Right lobe of liver (tissue), 6 donors: ENCODE measurements at regions not wholly inside any gene's neighbourhood (a gene's known extent, or its start where the extent isn't known, plus 50 kb on each side); places are given as distances from the start of the nearest gene placed in this dataset.
"Not testable (repeated sequence)": the region's sequence is repeated elsewhere in the genome, so short reads cannot be mapped to it uniquely, and the experiment has no call there.

Source experiments
- ATAC-seq, 4 donors: fragments of 200-7000 bp; cut with Tn5 transposase; one replicate each; pipeline ENCODE4 v1.9.1; 2020; ENCODE audit warnings: mild to moderate bottlenecking in 4 of 4, moderate library complexity in 4 of 4
- DNase-seq, 3 donors: peaks; one replicate each; pipeline ENCODE4 v3.0.0-alpha.2; 2020
- H3K27ac ChIP-seq, 3 donors: fragments of 200-600 bp; one replicate each; pipeline ENCODE4 v1.8.0; 2022
- H3K27me3 ChIP-seq, 2 donors: fragments of 200-600 bp; one replicate each; pipeline ENCODE4 v1.8.0; 2022
- H3K36me3 ChIP-seq, 4 donors: fragments of 200-600 bp; sonication (generic) in 1 of 4; one replicate each; pipeline versions ENCODE4 v1.5.1 to v1.8.0; 2017 to 2022; ENCODE audit warnings: control low read depth in 1 of 4
- H3K4me1 ChIP-seq, 4 donors: fragments of 200-600 bp; sonication (generic) in 1 of 4; one replicate each; pipeline versions ENCODE4 v1.5.1 to v1.8.0; 2017 to 2022; ENCODE audit warnings: control low read depth in 1 of 4
- H3K4me3 ChIP-seq, 3 donors: fragments of 200-600 bp; one replicate each; pipeline ENCODE4 v1.8.0; 2022
- H3K9me3 ChIP-seq, 4 donors: fragments of 200-600 bp; sonication (generic) in 1 of 4; one replicate each; pipeline versions ENCODE4 v1.5.1 to v1.8.0; 2017 to 2022; ENCODE audit warnings: control low read depth in 1 of 4
- CTCF ChIP-seq, 4 donors: fragments of 200-600 bp in 3 of 4; fragments of 450-650 bp in 1 of 4; IDR thresholded peaks; one replicate each; pipeline versions ENCODE4 v1.5.1 to v1.8.0; 2016 to 2022; ENCODE audit warnings: antibody characterized with exemption in 4 of 4, mild to moderate bottlenecking in 2 of 4
- POLR2A ChIP-seq: fragments of 450-650 bp; IDR thresholded peaks from one replicate; pipeline ENCODE4 v1.6.1; 2017; ENCODE audit warnings: antibody characterized with exemption, mild to moderate bottlenecking
- WGBS: methylation state at CpG from one replicate; pipeline ENCODE4 v1.1.6; 2018; ENCODE audit warnings: low coverage, low lambda C conversion rate; ENCODE audit not compliant: insufficient coverage; ENCODE audit errors: missing lambda C conversion rate; 5-methylcytosine and 5-hydroxymethylcytosine counted together
- intact Hi-C, 2 donors: fragments of 100-400 bp; cut with DNase I; formaldehyde crosslinking; loops; one replicate each; pipeline versions ENCODE4 v1.11.2 to v1.14.1; 2022
- donor health status: DM: no; HTN: yes; CAD: no.
- donor health status: DM: no; HTN: no; CAD: no.
- donor health status: DM: no; HTN: no; CAD: no.
- donor health status: DM: no; HTN: yes; CAD: no.
- donor health status: DM: no; HTN: yes; CAD: no.

DNA sequence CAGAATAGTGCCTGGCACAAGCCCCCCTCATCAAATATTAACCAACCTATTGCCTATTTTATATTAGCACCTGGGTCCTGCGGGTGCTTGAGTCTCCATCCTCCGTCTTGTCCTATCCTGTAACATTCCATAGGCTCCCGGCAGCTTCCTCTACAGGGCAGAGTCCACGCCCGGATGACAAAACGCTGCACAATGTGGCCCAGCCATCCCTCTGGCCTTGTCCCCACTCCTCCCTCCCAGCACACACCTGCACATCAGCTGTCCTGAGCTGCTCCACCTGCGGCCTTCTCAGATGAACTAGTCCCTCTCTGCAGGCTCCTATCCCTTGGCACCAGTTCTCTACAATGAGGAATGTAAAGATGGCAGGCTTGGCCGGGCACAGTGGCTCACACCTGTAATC is 153.5 kb upstream of the PDE1C start:
- 70% methylated on average over 7 of the region's 8 CpGs for WGBS
- TF ChIP-seq CTCF (IDR thresholded peaks at IDR 0.05) (no peak), POLR2A (no peak)
- intact Hi-C loops, result no loop called here
- Histone ChIP-seq H3K4me1 (no peaks in the 10 kb centered on the region), H3K36me3 (no peaks in the 10 kb centered on the region), H3K27me3 (no peaks in the 10 kb centered on the region), H3K9me3 (no peaks in the 10 kb centered on the region), H3K4me3 (no peak overlapping the region), H3K27ac (no peak overlapping the region)
- DNase-seq (no peak), ATAC-seq (no peak)

- H3K4me1 ChIP-seq, result no peaks in the 10 kb centered on the region
- intact Hi-C loops, result no loop called here
- H3K9me3 ChIP-seq, result no peaks in the 10 kb centered on the region
- WGBS, result 66% methylated on average over 6 of the region's 6 CpGs
- H3K27me3 ChIP-seq, result no peaks in the 10 kb centered on the region
- no peak overlapping the region for H3K27ac ChIP-seq
- H3K36me3 ChIP-seq, result no peaks in the 10 kb centered on the region
- DNase-seq, result no peak
- no peak for TF ChIP-seq POLR2A
- no peak for TF ChIP-seq CTCF (IDR thresholded peaks at IDR 0.05)
- H3K4me3 ChIP-seq, result no peak overlapping the region
- no peak for ATAC-seq
Measured at GRCh38 chr7:32223071-32223650, 153.0 kb upstream of the PDE1C start.

- H3K4me1 ChIP-seq, result no peaks in the 10 kb centered on the region
- intact Hi-C loops, result no loop called here
Measured at GRCh38 chr7:32222251-32222900, 152.2 kb upstream of the PDE1C start.

DNA sequence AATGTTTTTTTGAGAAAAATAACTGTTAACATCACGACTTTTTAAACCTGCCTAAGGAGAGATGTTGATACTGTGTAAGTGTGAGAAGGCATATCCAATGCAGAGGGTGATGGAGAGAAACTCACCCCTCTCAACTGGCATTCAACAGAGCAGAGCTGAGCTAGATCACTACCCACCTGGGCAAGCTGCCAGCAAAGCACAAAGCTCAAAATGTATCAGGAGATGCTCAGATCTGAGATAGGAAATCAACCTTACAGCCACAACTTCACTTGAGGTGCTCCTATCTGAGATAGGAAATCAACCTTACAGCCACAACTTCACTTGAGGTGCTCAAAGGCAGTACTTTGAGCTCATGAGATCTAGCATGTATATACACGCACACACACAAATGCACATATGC is 151.5 kb upstream of the PDE1C start:
- Histone ChIP-seq H3K9me3 (no peaks in the 10 kb centered on the region), H3K4me1 (no peaks in the 10 kb centered on the region), H3K36me3 (no peaks in the 10 kb centered on the region), H3K27me3 (no peaks in the 10 kb centered on the region), H3K4me3 (no peak overlapping the region), H3K27ac (no peak overlapping the region)
- intact Hi-C loops, result no loop called here
- TF ChIP-seq POLR2A (no peak), CTCF (IDR thresholded peaks at IDR 0.05) (no peak)
- 44% methylated on average over 2 of the region's 2 CpGs for WGBS
- no peak for DNase-seq
- no peak for ATAC-seq

More at GRCh38 chr7:32222251-32222900, 152.2 kb upstream of the PDE1C start:
- no peak for TF ChIP-seq POLR2A
- Histone ChIP-seq H3K27ac (no peak overlapping the region), H3K36me3 (no peaks in the 10 kb centered on the region), H3K27me3 (no peaks in the 10 kb centered on the region), H3K9me3 (no peaks in the 10 kb centered on the region), H3K4me3 (no peak overlapping the region)
- 37% methylated on average over 3 of the region's 4 CpGs for WGBS
- ATAC-seq (no peak), DNase-seq (no peak)

DNA sequence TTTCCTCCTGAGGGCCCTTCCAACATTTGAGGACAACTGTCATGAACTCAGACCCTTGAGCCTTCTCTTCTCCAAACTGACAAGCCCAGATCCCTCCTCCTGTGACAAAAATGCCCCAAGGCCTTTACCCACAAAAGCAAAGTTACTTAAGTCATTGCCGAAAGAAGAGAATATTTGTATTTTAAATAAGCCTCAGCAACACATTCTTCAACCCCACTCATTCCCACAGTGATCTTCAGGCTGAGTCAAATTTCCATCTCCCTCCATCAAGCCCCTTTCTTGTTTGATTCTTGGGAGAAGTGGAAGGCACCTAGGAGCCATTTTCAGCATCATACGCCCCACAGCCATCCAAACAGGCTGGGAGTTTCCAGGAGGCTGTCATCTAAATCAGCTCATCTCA is 150.8 kb upstream of the PDE1C start:
- H3K4me1 ChIP-seq, result no peaks in the 10 kb centered on the region
- 86% methylated on average over 2 of the region's 2 CpGs for WGBS
- no peaks in the 10 kb centered on the region for H3K9me3 ChIP-seq
- TF ChIP-seq POLR2A, result no peak
- TF ChIP-seq CTCF (IDR thresholded peaks at IDR 0.05), result no peak
- H3K36me3 ChIP-seq, result no peaks in the 10 kb centered on the region
- ATAC-seq (no peak), DNase-seq (no peak)
- no peak overlapping the region for H3K4me3 ChIP-seq
- H3K27me3 ChIP-seq, result no peaks in the 10 kb centered on the region
- no peak overlapping the region for H3K27ac ChIP-seq
- intact Hi-C loops, result no loop called here

- not testable (repeated sequence) for H3K4me3 ChIP-seq, DNase-seq, H3K9me3 ChIP-seq, H3K36me3 ChIP-seq, H3K27ac ChIP-seq, H3K4me1 ChIP-seq, H3K27me3 ChIP-seq, ATAC-seq
- intact Hi-C loops, result loop anchor here in 1 of 2 donors (10.0 kb wide), 1 partner anchor 255 kb away; no protein-coding TSS in a partner anchor
- 27% methylated on average over 1 of the region's 1 CpG for WGBS
Measured at GRCh38 chr7:32219831-32220230, 149.6 kb upstream of the PDE1C start.
